Keratinocyte (primary cell): ENCODE measurements at regions not wholly inside any gene's neighbourhood (a gene's known extent, or its start where the extent isn't known, plus 50 kb on each side); places are given as distances from the start of the nearest gene placed in this dataset.

Source experiments
- CTCF ChIP-seq, 3 experiments: IDR thresholded peaks in 1 of 3; conservative IDR thresholded peaks in 1 of 3; optimal IDR thresholded peaks in 1 of 3; 2 replicates in 2 of 3; 3 replicates in 1 of 3; pipeline versions ENCODE3 to v1.5.1; 2011; ENCODE audit warnings: low read length in 3 of 3, mild to moderate bottlenecking in 3 of 3, moderate library complexity in 2 of 3, control low read depth in 1 of 3, inconsistent platforms in 1 of 3; ENCODE audit not compliant: insufficient read depth in 2 of 3; ENCODE audit errors: extremely low read depth in 1 of 3
- EZH2 ChIP-seq: IDR thresholded peaks from one replicate; pipeline ENCODE4 v1.6.1; 2012; ENCODE audit warnings: inconsistent platforms, mild to moderate bottlenecking, low read length, moderate library complexity

- TF ChIP-seq CTCF (optimal IDR thresholded peaks at IDR 0.05 in 1 of 3, IDR thresholded peaks at IDR 0.05 in 1 of 3, conservative IDR thresholded peaks at IDR 0.05 in 1 of 3; ENCODE audit: extremely low read depth in 1 of 3, insufficient read depth in 2 of 3, low read length in 3 of 3) (no peak), EZH2 (no peak)
These were observed 338.3 kb downstream of the IRX1 start for GRCh38 chr5:3933966-3934365.
